22Rv1 (cell line): ENCODE measurements at regions not wholly inside any gene's neighbourhood (a gene's known extent, or its start where the extent isn't known, plus 50 kb on each side); places are given as distances from the start of the nearest gene placed in this dataset.

ENCODE experiments used
- ZFX ChIP-seq: fragments of 450-650 bp; IDR thresholded peaks from 2 replicates; pipeline ENCODE4 v1.6.1; 2017; ENCODE audit warnings: antibody characterized with exemption, borderline replicate concordance
- TF ChIP-seq, protein P1 (sequence below): fragments of 450-650 bp; IDR thresholded peaks from 2 replicates; pipeline ENCODE4 v1.5.1; 2017; ENCODE audit warnings: mild to moderate bottlenecking

DNA sequence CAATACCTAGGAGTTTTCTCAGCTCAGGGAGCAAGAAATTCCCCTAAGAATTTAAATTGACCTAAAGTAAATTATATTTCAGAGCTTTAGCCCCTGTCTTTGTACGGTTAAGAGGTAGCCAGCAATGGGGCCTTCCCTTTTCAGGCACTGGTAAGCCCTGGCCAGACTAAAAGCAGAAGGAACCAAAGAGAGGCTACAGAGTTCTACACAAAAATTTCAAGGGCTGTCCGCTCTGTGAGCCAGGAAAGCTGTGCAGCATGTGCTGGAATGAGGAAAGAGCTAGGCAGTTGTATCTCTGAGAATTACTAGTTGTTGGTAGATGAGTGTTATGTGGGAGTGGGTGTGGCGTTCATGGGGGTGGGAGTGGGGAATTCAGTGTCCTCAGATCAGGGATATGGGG, 96.3 kb upstream of the MAFB start:
- TF ChIP-seq, protein P1, sequence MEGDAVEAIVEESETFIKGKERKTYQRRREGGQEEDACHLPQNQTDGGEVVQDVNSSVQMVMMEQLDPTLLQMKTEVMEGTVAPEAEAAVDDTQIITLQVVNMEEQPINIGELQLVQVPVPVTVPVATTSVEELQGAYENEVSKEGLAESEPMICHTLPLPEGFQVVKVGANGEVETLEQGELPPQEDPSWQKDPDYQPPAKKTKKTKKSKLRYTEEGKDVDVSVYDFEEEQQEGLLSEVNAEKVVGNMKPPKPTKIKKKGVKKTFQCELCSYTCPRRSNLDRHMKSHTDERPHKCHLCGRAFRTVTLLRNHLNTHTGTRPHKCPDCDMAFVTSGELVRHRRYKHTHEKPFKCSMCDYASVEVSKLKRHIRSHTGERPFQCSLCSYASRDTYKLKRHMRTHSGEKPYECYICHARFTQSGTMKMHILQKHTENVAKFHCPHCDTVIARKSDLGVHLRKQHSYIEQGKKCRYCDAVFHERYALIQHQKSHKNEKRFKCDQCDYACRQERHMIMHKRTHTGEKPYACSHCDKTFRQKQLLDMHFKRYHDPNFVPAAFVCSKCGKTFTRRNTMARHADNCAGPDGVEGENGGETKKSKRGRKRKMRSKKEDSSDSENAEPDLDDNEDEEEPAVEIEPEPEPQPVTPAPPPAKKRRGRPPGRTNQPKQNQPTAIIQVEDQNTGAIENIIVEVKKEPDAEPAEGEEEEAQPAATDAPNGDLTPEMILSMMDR = no peak
- TF ChIP-seq ZFX = no peak
